Prostate gland (tissue), 2 donors: ENCODE measurements at regions not wholly inside any gene's neighbourhood (a gene's known extent, or its start where the extent isn't known, plus 50 kb on each side); places are given as distances from the start of the nearest gene placed in this dataset.

ENCODE experiments used
- DNase-seq: peaks from one replicate; pipeline ENCODE4 v3.0.0-alpha.2; 2019; ENCODE audit warnings: low spot score
- H3K27ac ChIP-seq, 2 donors: fragments of 200-600 bp; sonication (generic); 2 replicates each; pipeline ENCODE4 v1.5.1; 2017 to 2019
- H3K27me3 ChIP-seq: fragments of 200-600 bp; sonication (generic); replicated peaks from 2 replicates; pipeline ENCODE4 v1.5.1; 2019; ENCODE audit not compliant: insufficient read depth
- H3K36me3 ChIP-seq, 2 donors: fragments of 200-600 bp; sonication (generic); 1 replicate in 1 of 2; 2 replicates in 1 of 2; pipeline versions ENCODE4 v1.5.1 to v1.8.1; 2017 to 2019
- H3K4me1 ChIP-seq: fragments of 200-600 bp; sonication (generic); replicated peaks from 2 replicates; pipeline ENCODE4 v1.5.1; 2019
- H3K4me3 ChIP-seq, 2 donors: fragments of 200-600 bp; sonication (generic); 2 replicates each; pipeline ENCODE4 v1.5.1; 2017 to 2019
- H3K9me3 ChIP-seq: fragments of 200-600 bp; sonication (generic); 2 replicates; pipeline ENCODE4 v1.5.1; 2017
- POLR2A ChIP-seq: fragments of 450-650 bp; IDR thresholded peaks from one replicate; pipeline ENCODE4 v1.6.1; 2016; ENCODE audit warnings: antibody characterized with exemption, mild to moderate bottlenecking
- POLR2AphosphoS5 ChIP-seq: sonication (generic); formaldehyde crosslinking; IDR thresholded peaks from one replicate; pipeline ENCODE4 v1.6.1; 2017; ENCODE audit warnings: antibody characterized with exemption
- WGBS: methylation state at CpG from one replicate; pipeline ENCODE4 v1.1.5; 2018; 5-methylcytosine and 5-hydroxymethylcytosine counted together
- intact Hi-C: fragments of 100-400 bp; cut with DNase I; formaldehyde crosslinking; loops from one replicate; pipeline ENCODE4 v1.14.2; 2022
- TF ChIP-seq, protein P1 (sequence below), 4 experiments: fragments of 200-600 bp in 2 of 4; fragments of 450-650 bp in 2 of 4; sonication (generic) in 2 of 4; IDR thresholded peaks; 1 replicate in 3 of 4; 2 replicates in 1 of 4; pipeline ENCODE4 v1.5.1; 2016 to 2019; ENCODE audit warnings: antibody characterized with exemption in 4 of 4, mild to moderate bottlenecking in 2 of 4, moderate library complexity in 2 of 4

DNA sequence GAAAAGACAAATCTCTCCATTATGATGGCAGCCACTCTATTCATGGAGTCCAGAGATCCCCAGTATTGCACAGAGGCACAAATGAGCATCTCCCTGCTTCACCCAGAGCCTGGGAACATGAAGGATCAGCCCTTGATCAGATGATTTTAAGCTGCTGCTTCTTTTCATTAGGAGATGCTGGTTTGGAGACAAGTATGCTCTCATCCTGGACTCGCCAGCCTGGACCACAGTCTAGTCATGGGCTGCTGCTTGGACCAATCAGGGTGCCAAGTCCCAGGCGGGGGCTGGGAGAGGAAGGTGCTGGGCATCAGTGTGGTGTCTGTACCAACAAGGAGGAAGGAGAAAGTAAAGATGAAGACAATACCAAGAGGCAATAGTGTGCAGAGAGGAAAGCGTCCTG is 195.7 kb upstream of the FOXQ1 start:
- TF ChIP-seq POLR2A, result no peak
- TF ChIP-seq POLR2AphosphoS5, result no peak
- TF ChIP-seq, protein P1, sequence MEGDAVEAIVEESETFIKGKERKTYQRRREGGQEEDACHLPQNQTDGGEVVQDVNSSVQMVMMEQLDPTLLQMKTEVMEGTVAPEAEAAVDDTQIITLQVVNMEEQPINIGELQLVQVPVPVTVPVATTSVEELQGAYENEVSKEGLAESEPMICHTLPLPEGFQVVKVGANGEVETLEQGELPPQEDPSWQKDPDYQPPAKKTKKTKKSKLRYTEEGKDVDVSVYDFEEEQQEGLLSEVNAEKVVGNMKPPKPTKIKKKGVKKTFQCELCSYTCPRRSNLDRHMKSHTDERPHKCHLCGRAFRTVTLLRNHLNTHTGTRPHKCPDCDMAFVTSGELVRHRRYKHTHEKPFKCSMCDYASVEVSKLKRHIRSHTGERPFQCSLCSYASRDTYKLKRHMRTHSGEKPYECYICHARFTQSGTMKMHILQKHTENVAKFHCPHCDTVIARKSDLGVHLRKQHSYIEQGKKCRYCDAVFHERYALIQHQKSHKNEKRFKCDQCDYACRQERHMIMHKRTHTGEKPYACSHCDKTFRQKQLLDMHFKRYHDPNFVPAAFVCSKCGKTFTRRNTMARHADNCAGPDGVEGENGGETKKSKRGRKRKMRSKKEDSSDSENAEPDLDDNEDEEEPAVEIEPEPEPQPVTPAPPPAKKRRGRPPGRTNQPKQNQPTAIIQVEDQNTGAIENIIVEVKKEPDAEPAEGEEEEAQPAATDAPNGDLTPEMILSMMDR (IDR thresholded peaks at IDR 0.05), result no peak
- H3K4me1 ChIP-seq, result no peaks in the 10 kb centered on the region
- H3K27me3 ChIP-seq, result no peaks in the 10 kb centered on the region
- no peaks in the 10 kb centered on the region for H3K36me3 ChIP-seq
- WGBS, result 96% methylated on average over 3 of the region's 3 CpGs
- no peaks in the 10 kb centered on the region for H3K9me3 ChIP-seq
- H3K27ac ChIP-seq, result no peak overlapping the region
- no peak for DNase-seq
- intact Hi-C loops, result no loop called here
- H3K4me3 ChIP-seq, result no peak overlapping the region

DNA sequence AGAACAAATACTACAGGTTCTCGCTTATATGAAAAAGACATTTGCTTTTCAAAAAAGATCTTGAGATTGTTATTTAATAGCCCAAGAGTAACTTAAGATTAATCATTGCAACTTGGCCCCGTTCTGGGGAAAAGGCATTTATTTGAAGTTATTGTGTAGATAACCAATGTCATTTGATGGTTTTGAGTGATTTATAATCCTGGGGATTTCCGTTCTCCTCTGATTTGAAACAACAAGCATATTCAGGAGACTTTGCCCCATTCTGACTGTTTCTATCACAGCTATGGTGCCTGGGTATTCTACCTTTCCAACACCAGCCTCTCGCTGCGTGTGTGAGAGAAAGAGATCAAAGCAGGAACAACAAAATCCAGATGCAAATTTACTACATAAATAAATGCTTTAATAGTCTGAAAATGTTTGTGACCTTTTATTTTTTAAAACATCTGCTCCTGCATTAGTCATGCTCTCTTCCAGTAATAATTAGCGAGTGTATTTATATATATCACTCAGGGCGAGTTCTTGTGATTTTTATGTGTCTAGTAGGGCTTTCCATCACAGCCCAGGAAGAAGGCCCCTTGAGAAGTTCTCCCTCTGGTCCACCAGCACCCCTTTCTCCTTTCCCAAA is 197.9 kb upstream of the FOXQ1 start:
- H3K4me3 ChIP-seq, result no peak overlapping the region
- DNase-seq, result no peak
- no peaks in the 10 kb centered on the region for H3K9me3 ChIP-seq
- 50% methylated on average over 7 of the region's 7 CpGs for WGBS
- intact Hi-C loops, result no loop called here
- no peak for TF ChIP-seq POLR2AphosphoS5
- TF ChIP-seq, protein P1 (IDR thresholded peaks at IDR 0.05), result no peak
- no peaks in the 10 kb centered on the region for H3K27me3 ChIP-seq
- no peaks in the 10 kb centered on the region for H3K4me1 ChIP-seq
- no peak overlapping the region for H3K27ac ChIP-seq
- no peaks in the 10 kb centered on the region for H3K36me3 ChIP-seq

DNA sequence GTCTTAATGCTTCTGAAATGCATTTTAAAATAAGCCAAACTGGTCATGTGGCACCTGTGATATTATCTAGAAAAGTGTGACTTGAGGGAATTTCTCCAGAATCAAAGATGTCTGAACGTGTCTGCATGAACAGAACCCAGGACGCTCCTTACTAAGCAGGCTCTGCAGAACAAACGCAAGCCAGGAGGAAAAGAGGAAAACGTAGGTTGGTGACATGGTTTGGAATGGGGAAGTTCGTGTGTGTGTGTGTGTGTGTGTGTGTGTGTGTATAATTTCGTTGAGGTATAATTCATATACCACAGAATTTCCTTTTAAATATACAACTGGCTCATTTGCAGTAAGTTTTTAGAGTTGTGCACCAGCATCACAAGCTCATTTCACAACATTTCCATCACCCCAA is 200.5 kb upstream of the FOXQ1 start:
- Histone ChIP-seq H3K9me3 (no peaks in the 10 kb centered on the region), H3K36me3 (no peaks in the 10 kb centered on the region), H3K27me3 (no peaks in the 10 kb centered on the region), H3K27ac (no peak overlapping the region), H3K4me3 (no peak overlapping the region), H3K4me1 (no peaks in the 10 kb centered on the region)
- WGBS, result 45% methylated on average over 6 of the region's 6 CpGs
- no peak for DNase-seq
- intact Hi-C loops, result no loop called here
- TF ChIP-seq, protein P1 (IDR thresholded peaks at IDR 0.05), result no peak
- no peak for TF ChIP-seq POLR2AphosphoS5
- no peak for TF ChIP-seq POLR2A

DNA sequence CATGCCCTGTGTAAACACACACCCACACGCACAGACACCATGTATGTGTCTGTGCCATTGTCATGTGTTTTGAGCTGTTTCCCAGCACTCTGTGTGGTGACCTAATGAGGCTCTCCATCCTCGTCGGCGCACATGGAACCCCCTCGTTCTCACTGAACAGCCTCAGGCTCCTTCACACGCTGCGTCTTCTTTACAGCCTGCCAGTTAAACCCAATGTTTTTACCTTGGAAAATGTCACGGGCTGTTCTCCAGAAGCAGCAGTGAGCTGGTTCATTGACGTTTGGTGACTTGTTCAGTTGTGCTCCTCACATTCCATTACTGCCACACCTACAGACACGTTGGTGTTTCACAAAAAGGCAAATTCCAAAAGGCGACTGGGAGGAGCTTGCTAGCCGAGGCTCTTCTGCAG is 201.0 kb upstream of the FOXQ1 start:
- TF ChIP-seq, protein P1 (IDR thresholded peaks at IDR 0.05), result no peak
- TF ChIP-seq POLR2AphosphoS5 (peak; percentile 54), POLR2A (no peak)
- WGBS, result 26% methylated on average over 12 of the region's 12 CpGs
- intact Hi-C loops, result no loop called here
- Histone ChIP-seq H3K27ac (peak overlapping the region in 1 of 2 donors; percentile 54), H3K4me3 (no peak overlapping the region), H3K36me3 (no peaks in the 10 kb centered on the region), H3K9me3 (no peaks in the 10 kb centered on the region), H3K27me3 (no peaks in the 10 kb centered on the region), H3K4me1 (no peaks in the 10 kb centered on the region)
- peak; percentile 48 for DNase-seq

DNA sequence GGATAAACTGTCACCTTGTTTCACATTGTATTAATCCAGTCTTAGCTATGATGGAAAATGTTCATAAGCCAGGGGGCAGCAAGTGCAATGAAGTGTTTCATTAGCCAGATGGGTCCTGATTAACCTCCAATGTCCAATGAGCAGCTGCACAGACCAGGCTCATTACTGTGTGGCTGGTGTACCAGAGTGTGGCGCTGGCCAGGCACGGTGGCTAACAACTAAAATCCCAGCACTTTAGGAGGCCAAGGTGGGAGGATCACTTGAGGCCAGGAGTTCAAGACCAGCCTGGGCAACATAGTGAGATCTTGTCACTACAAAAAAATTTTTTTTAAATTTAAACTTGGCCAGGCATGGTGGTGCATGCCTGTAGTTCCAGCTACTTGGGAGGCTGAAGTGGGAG is 201.7 kb upstream of the FOXQ1 start:
- Histone ChIP-seq H3K36me3 (no peaks in the 10 kb centered on the region), H3K4me3 (no peak overlapping the region), H3K4me1 (no peaks in the 10 kb centered on the region), H3K9me3 (no peaks in the 10 kb centered on the region), H3K27ac (no peak overlapping the region), H3K27me3 (no peaks in the 10 kb centered on the region)
- WGBS, result 93% methylated on average over 2 of the region's 2 CpGs
- TF ChIP-seq, protein P1 (IDR thresholded peaks at IDR 0.05), result no peak
- TF ChIP-seq POLR2A, result no peak
- TF ChIP-seq POLR2AphosphoS5, result no peak
- DNase-seq, result no peak
- intact Hi-C loops, result no loop called here
